ENCODE measurements at regions not wholly inside any gene's neighbourhood (a gene's known extent, or its start where the extent isn't known, plus 50 kb on each side); places are given as distances from the start of the nearest gene placed in this dataset.

DNA sequence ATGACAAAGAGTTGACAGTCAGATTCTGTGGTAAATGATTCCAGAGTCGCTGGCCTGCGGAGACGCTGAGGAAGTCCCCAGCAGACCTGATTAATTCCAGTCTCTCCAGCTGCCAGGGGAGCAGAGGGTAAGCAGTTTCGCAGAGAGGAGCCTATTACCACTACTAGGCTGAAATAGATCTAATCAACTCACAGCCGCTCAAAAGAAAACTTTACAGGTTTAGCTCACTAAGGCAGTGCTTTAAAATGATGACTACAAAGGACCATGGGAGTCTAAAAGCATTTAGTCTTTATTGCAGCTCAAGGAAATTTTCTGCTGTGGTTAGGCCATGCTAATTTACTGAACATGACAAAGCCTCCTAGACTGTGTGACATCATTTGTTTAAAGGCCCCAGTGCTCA is 445.6 kb upstream of the POU3F3 start:
- no peak for DNase-seq (ENCODE audit: low read depth)

DNA sequence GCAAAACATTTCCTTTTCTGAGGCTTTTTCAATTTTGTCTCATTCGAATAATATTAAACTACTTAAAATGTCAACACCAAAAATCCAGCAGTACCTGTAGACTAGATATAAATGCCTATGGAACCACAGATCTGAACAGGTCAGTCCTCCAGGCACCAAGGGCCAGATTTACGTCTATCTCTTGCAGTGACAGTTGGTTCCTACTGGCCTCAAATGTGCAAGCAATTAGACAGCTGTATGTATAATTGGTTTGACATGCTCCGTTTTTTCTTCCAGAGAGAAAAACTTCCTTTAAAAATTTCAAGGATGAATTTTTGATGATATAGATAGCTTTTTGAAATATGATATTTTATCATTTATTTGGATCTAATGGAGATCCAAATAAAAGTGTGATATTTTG is 443.8 kb upstream of the POU3F3 start:
- no peak for DNase-seq (ENCODE audit: low read depth)

DNA sequence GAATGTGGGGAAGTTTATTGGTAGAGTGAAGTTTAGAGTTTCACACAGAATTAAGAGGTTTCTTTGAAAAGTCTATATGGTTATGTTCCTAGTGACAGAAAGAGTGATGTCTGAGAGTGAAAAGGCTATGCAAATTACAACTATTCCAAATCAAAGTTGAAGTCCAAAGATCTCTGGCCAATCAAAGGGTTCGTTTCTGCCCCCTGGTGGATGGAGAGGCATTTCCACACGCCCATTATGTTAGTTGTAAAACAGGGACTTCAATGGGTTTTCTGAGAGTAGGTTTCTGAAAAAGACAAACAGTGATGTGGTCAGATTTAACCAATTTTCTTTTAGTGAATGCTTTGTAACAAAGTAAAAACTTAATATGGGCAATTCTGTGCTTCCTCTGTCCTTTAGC is 441.5 kb upstream of the POU3F3 start:
- no peak for DNase-seq (ENCODE audit: low read depth)

DNA sequence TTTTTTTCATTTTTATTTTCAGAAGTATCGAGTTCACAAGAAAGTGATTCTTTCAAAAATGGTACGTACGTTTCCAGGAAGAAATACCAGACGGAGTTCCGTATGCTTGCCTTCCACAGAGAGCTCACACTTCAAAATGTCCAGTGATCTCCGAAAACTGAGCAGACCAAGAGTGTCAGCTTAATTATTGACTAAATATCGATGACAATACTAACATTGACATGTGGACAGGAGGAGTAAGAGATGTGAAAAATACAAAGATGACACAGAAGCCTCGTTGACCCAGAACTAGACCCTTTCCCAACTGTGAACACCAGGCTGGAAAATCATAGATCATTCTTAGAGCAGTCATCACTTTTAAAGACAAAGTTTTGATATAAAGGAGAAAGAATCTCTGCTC is 440.0 kb upstream of the POU3F3 start:
- DNase-seq (ENCODE audit: low read depth) = no peak

DNA sequence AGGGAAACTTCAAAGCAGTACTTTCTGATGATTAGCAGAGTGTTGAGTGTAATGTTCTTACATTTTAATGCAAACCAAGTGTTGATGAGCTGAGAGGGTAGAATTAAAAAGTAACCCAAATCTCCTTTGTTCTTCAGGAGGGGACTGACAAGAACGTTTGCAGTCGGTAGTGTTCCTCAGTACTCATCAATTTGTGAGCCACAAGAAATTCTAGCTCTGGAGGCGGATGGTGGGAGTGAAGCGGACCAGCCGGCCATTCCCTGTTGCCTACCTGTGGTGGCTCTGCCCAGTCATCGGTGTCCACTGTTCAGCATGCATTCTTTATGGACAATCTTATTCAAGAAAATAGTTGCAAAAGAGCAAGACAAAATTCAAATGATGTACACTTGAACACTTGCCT is 438.6 kb upstream of the POU3F3 start:
- no peak for DNase-seq (ENCODE audit: low read depth)

DNA sequence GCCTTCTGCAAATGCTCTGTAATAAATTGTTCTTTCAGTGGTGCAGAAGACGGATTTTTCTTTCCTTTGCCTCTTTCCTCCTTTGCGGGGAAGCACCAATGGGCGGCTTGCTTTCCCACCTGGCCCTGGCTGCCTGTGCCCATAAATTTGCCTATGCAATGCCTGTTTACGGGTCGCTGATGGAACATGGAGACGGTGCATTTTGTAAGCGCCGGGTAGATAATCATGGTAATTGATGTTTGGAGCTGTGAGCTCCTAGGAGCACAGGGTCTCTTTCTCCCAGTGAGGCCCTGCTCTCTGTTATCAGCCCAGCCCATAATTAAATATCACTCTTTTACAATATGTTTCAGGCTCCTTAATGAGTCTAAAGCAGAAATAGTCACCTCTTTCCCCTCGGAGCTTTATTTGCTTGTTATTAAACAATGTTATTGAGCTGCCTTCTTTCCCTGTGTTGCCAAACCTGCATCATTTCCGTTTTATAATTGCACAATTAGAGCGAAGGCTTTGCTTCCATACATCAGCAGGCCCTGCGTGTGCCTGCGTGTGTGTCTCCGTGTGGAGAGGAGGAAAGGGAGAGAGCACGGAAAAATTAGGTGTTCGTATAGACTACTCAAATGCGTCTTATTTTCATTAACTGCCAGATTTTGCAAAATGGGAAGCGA is 437.4 kb upstream of the POU3F3 start:
- DNase-seq (ENCODE audit: low read depth) = no peak

DNA sequence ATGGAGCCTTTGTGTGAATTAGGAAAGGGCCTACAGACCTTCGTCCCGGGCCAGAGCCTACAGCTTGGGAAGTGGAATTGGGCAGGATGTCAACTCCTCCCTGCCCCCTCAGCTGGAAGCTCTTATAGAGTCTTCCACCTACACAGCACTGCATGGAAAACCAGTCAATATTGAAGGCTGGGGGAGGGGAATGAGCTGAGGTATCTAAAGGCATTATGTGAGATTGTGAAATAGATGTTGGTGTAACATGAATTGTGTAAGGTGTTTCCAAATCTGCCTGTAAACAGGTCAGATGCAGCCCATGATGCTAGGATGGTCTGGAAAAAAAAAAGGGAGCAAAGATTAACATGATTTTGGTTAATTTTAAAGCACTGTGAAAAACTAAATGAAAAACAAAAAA is 433.5 kb upstream of the POU3F3 start:
- no peak for DNase-seq (ENCODE audit: low read depth)

DNA sequence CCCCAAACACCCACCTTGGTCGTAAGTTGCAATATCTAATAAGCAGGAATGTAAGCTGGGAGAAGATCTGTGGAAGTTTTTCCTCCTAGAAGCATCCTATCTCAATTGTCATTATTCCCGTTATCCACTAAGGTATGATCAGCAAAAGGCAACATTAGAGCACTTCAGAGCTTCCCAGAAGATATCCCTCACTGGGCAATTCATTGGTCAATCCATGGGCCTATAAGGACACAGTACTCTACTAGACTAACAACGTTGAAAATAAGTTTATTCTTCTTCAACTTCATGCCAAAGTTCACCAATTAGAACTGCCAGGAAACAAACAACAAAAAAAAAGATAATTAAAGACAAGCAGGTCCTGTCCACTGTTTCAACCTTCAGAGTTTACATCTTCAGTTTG is 433.0 kb upstream of the POU3F3 start:
- no peak for DNase-seq (ENCODE audit: low read depth)

DNA sequence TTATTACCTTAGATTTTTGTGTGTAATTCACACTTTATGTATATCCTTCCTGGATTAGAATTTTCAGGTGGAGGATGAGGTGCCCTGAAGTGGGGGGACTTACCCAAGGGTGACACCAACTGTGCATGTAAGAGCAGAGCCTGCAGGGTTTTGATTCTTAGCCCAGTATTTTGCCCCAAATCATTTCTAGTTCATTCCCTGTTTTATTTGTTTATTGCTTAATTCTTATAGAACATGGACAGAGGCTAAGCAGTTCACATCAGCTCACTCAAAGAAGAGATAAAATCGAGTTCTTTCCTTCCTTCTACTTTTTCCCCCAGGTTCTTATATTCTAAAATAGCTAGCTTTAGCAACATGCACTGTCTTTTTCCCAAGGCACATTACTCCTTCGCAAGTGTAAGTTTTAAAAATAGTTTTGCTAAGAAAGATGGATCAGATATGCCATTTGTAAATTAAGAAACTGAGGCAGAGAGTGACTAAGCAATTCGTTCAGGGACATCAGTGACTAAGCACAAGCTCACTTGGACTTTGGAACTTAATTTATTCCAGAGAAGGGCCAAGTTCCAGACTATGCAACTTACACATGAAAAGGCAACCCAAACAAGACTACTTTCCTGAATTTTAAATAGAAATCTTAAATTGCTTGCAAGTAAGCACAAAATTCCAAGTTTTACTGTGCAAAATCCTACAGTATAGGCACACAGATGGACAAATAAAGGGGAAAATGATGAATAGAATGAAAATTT is 427.9 kb upstream of the POU3F3 start:
- DNase-seq (ENCODE audit: low read depth) = no peak

DNA sequence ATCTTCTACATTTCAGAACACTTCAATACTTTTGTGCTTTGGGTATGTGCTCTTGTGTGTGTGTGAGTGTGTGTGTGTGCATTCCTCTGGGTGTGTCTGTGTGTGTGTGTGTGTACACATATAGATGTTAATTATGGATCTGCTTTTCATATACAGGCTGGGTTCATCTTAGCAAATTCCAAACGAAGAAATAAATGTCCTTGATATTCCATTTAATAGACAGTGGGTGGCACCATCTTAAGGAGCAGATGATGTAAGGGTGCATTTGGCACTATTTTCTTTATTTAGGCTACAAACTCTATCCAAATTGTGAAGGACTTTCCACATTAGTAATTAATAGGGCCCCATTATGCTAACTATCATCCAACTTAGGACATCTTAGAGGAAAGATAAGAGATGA is 425.8 kb upstream of the POU3F3 start:
- no peak for DNase-seq (ENCODE audit: low read depth)

DNA sequence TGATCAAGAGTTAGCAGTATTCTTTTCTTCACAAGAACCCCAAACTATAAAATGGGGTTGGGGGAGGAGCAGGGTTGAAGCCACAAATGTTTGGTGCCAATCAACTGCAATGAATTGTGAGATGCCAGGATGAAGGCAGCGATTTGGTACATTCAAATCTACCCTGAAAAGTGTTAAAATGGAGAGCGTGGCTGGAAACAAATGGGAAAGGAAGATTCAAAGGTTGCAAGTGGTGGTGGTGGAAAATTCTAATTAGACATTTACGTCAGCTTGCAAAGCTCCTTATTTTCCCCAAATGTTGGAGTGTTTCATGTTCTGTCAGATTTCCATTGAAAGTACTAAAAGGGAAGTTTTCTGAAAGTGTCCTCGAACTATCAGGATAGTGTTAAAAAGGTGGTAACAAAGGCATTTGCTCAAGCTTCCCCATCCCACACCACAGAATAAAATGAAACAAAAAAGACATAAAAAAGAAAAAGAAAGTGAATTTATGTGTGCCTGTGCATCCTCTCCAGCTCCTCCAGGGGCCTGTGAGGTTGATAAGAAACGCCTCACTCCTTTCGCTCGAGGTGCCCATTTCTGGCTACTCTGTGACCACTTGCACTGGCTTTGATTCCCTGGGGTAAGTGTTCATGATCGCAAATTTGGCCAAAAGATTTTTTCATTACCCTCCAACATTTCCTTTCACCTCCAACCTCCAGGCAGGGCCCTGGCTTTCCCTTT is 424.1 kb upstream of the POU3F3 start:
- DNase-seq (ENCODE audit: low read depth) = no peak

DNA sequence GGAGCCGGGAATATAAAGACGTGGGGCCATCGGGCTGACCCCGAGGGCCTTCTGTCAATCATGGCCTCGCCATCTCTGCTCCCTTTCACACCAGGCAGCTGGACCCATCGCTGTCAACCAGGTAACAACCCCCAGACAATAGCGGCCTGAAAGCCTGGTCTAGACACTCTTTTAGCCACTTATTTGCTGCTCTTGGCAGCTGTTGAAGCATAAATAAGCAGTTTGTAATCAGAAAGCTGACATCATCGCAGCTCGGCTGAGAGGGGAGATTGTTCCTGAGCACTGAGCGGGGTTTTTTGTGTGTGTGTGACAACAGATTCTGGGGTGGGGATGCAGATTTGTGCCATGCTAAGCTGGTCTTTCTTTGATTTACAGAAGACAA is 423.6 kb upstream of the POU3F3 start:
- no peak for DNase-seq (ENCODE audit: low read depth)

DNA sequence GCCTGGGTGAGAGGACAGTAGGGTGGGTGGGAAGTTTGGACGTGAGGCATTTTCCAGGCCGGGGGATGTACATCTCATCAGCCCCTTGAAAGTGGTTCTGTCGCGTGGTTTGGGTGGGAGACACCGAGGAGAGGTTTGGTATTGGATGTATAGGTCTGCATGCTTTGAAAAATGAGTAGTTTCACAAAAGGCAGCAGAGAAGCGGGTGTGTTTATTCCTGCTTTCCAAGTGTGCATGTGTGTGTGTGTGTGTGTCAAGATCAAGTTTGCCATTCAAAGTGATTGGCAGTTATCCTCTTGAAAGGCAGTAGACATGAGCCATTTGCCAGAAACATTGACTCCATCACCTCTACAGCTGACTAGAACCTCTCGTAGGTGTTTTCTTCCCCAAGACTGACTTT is 423.1 kb upstream of the POU3F3 start:
- DNase-seq (ENCODE audit: low read depth) = no peak

DNA sequence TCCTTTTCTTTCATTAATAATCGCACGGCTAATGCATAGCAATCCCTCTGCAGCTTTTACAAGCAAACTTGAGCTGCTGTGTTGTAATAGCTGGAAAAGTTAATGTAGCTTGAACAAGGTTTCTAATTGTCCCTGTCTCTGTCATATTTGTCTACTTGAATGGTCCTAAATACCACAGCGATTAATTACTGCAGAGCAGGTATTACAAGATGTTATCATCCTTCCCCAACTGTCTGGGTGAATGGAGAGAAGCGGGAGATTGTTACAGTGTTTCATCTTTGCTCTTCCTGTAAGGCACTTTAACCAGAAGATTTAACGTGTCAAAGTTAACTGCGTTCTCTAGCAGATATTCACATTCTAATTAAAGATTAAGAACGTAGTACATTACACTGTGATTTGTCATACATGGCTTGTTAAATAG is 422.2 kb upstream of the POU3F3 start:
- DNase-seq (ENCODE audit: low read depth) = no peak

DNA sequence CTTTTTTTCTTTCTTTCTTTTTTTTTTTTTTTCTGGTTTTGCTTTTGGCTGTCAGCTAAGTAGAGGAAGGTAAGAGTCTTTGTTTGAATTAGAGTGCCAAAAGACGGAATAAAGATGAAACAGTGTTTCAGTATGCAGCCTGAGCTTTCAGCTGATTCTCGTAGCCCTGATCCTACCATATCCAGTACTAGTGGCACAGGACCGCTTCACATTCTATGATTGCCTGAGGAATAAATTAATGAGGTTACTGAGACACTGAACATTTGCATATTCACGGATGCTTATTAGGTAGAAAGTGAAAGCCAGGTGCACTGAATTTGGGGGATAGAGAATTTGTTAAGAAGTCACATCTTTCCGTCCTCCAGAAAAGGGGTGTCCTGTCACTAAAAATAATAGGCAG is 421.5 kb upstream of the POU3F3 start:
- no peak for DNase-seq (ENCODE audit: low read depth)

DNA sequence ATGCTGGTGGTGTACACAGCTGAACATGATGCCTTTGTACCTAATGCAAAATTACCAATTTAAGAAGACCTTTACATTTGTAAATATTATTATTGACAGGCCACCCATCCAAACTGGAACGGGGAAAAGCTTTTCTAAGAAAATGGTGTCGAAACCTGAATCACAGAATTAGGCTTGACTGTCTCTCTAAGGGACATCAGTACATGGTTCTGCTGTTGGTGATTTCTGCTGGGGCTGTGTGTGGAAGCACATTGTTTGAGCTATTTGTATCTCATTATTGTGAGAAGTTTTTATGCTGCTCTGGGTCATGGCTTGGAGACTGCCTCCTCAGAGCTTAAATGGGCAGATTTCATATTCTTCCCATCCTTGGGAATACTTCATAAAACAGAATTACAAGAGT is 420.9 kb upstream of the POU3F3 start:
- no peak for DNase-seq (ENCODE audit: low read depth)

DNA sequence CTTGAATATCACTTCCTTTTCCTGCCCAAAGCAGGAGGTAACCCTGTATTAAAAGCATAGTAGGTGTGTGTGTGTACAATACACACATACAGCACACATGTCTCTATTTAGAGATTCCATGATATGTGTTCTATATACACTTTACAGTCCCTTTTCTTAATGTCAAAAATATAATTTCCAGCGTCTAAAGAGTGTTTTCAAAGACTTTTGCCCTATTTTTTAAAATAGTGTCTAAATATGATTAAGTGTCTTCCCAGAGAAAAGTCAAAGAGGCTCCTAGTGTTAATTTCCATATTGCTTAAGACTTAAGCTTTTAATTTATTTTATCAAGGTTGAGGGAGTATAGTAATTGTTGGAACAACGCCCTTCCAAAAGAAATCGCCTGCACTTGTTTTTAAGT is 420.3 kb upstream of the POU3F3 start:
- DNase-seq (ENCODE audit: low read depth) = no peak

DNA sequence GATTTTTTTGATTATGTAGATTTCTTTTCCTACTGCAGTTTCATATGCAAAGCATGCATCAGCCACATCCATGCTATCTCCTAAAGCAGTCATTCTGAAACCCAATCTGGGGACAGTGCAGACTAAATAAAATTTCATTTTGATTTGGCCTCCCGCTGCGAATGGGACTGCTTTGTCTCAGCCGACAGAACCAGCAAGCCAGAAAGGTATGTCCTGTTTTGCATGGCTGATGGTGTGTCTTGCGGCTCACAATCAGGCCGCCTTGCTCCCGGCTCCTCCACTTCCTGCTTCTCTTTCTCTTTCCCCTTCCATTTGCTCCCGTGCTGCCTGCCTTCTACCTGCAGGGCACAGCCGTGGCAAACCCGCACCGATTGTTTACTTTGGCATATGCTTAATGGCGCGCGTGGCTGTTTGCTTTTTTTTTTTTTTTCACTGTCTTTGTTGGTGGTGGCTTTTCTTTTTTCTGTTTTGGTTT is 419.6 kb upstream of the POU3F3 start:
- no peak for DNase-seq (ENCODE audit: low read depth)

DNA sequence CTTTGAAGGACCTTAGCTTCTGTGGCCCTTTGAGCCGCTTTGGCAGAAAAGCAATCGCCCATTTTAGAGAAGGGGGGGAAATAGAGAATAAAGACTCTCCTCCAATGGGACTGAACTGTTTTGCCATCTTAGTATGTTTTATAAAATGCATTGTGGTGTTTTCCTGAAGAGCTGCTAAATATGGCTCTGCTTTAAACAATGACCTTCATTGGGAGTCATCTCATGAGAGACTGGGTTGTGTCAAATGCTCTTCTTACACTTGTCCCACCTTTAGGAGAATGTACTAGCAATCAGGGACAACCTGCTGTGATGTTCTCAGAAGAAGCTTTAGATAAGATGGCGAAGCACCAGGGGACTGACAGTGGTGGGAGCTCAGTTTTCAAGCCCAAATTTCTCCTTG is 418.9 kb upstream of the POU3F3 start:
- no peak for DNase-seq (ENCODE audit: low read depth)

DNA sequence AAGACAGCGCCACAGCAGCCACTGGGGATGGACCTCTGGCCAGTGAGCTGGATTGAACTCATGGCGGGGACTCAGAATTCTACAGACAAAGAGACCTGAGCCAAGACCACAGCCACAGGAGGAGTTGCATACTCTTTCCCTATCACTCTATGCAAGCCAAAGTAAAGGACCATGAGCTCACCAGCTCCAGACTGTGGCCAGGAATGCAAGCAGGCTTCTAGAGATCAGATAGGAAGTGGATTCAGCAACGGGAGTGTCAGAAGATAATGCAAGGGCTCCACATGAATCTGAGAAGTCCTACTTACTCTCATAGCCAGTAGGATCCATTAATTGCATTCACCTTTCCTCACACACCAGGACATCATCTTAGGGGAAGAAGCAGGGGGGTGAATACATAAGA is 415.4 kb upstream of the POU3F3 start:
- DNase-seq (ENCODE audit: low read depth) = no peak

DNA sequence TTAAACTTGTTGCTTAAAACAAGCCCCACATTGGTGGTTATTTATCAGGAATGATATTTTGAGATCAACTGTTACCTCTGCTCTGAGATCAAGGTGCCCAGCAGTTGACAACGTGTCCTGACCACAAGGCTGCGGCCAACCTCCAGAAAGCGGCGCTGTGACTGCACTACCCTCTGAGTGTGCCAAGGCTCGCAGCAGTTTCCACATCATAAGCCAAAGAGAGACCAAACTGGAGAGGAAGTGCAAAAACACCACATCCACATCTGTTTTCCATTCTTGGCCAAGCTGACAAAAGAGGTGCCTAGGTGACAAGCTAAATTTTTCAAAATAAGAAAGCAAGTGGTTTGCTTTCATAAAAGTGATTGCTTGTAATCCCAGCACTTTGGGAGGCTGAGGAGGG is 410.8 kb upstream of the POU3F3 start:
- DNase-seq (ENCODE audit: low read depth) = no peak

DNA sequence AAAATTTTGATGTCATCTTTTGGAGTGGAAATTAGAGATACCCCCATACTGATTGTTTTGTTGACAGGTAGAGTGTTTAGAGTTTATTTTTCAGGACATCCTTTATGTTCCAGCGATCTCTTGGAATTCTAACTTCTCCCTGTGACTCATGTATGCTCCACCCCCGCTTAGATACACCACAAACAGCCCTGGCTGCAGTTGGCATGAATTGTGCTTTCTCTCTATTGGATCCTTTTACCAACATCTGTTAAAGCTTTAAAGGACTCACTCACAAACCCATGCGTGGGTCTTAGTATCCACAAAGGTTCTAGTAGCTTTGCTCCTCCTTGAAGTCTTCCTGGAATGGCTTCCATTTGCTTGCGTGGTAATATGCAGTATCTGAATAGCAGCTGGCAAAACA is 409.5 kb upstream of the POU3F3 start:
- DNase-seq (ENCODE audit: low read depth) = peak; percentile 4

DNA sequence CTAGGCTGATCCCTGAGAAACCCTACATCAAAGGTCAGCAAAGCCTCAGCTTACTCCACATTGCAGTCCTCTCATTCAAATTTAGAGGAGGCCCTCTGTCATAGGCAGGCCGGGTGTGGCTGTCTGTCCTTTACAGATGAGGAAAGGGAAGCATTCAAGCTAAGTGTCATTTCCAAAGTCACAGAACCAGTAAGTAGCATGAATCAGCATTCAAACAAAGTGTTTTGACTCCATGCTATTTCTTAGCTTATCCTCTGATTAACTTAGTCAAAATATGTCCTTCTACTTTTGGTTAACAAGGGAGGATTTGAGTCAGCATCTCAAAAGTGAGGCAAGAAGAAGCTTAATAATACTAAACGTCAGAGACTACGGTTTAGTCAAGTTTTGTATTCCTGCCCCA is 409.0 kb upstream of the POU3F3 start:
- no peak for DNase-seq (ENCODE audit: low read depth)
